Mesendoderm (in vitro differentiated cells): ENCODE measurements at regions not wholly inside any gene's neighbourhood (a gene's known extent, or its start where the extent isn't known, plus 50 kb on each side); places are given as distances from the start of the nearest gene placed in this dataset.
A peak's percentile ranks its signal among the peaks of the same experiment; 100 is the strongest.

ENCODE experiments used
- DNase-seq: peaks from one replicate; pipeline ENCODE4 v3.0.0; 2013
- H2AK5ac ChIP-seq: 2 replicates; pipeline ENCODE4 v1.6.1; 2013; ENCODE audit warnings: low read length, inconsistent platforms
- H2BK120ac ChIP-seq: 2 replicates; pipeline ENCODE4 v1.6.1; 2013; ENCODE audit warnings: low read depth, mild to moderate bottlenecking, low read length, moderate library complexity, mixed read lengths
- H2BK15ac ChIP-seq: replicated peaks from 2 replicates; pipeline ENCODE4 v1.6.1; 2013; ENCODE audit warnings: low read depth, mild to moderate bottlenecking, moderate library complexity
- H2BK5ac ChIP-seq: 2 replicates; pipeline ENCODE4 v1.6.1; 2013; ENCODE audit warnings: low read length, inconsistent platforms
- H3K18ac ChIP-seq: 2 replicates; pipeline ENCODE4 v1.6.1; 2013; ENCODE audit warnings: mild to moderate bottlenecking, low read length, mixed read lengths
- H3K23ac ChIP-seq: one replicate; pipeline ENCODE4 v1.6.1; 2013; ENCODE audit warnings: low read length
- H3K27ac ChIP-seq: 2 replicates; pipeline ENCODE4 v1.5.1; 2013; ENCODE audit warnings: low read depth, mild to moderate bottlenecking, inconsistent platforms, low read length, moderate library complexity
- H3K27me3 ChIP-seq: 2 replicates; pipeline ENCODE4 v1.6.1; 2013; ENCODE audit warnings: low read length, control low read depth, mild to moderate bottlenecking, inconsistent platforms; ENCODE audit not compliant: insufficient read depth, poor library complexity
- H3K36me3 ChIP-seq: 2 replicates; pipeline ENCODE4 v1.6.1; 2013; ENCODE audit warnings: low read length, inconsistent platforms; ENCODE audit not compliant: control insufficient read depth, insufficient read depth
- H3K4ac ChIP-seq: one replicate; pipeline ENCODE4 v1.6.1; 2013; ENCODE audit warnings: low read depth, mild to moderate bottlenecking, low read length, moderate library complexity
- H3K4me1 ChIP-seq: 2 replicates; pipeline ENCODE4 v1.6.1; 2013; ENCODE audit warnings: low read depth, low read length, inconsistent platforms; ENCODE audit not compliant: control insufficient read depth
- H3K4me2 ChIP-seq: 2 replicates; pipeline ENCODE4 v1.6.1; 2013; ENCODE audit warnings: low read length
- H3K4me3 ChIP-seq: 2 replicates; pipeline ENCODE4 v1.5.1; 2013; ENCODE audit warnings: mild to moderate bottlenecking, low read length
- H3K56ac ChIP-seq: one replicate; pipeline ENCODE4 v1.6.1; 2013; ENCODE audit warnings: low read length
- H3K79me1 ChIP-seq: 2 replicates; pipeline ENCODE4 v1.6.1; 2013; ENCODE audit warnings: low read length, inconsistent platforms
- H3K79me2 ChIP-seq: 2 replicates; pipeline ENCODE4 v1.6.1; 2013; ENCODE audit warnings: mild to moderate bottlenecking, low read length; ENCODE audit not compliant: control insufficient read depth, insufficient read depth
- H3K9ac ChIP-seq: 2 replicates; pipeline ENCODE4 v1.6.1; 2013; ENCODE audit warnings: low read length, inconsistent platforms
- H4K5ac ChIP-seq: one replicate; pipeline ENCODE4 v1.6.1; 2013; ENCODE audit warnings: low read length
- H4K8ac ChIP-seq: one replicate; pipeline ENCODE4 v1.6.1; 2013; ENCODE audit warnings: low read depth, mild to moderate bottlenecking, control low read depth, low read length, moderate library complexity
- WGBS: extraction: QIAGEN DNeasy Blood & Tissue Kit; methylation state at CpG from one replicate; pipeline ENCODE4 v1.1.7; 2013; ENCODE audit warnings: low lambda C conversion rate, missing lambda C conversion rate; ENCODE audit not compliant: insufficient coverage; ENCODE audit errors: extremely low coverage; 5-methylcytosine and 5-hydroxymethylcytosine counted together

DNA sequence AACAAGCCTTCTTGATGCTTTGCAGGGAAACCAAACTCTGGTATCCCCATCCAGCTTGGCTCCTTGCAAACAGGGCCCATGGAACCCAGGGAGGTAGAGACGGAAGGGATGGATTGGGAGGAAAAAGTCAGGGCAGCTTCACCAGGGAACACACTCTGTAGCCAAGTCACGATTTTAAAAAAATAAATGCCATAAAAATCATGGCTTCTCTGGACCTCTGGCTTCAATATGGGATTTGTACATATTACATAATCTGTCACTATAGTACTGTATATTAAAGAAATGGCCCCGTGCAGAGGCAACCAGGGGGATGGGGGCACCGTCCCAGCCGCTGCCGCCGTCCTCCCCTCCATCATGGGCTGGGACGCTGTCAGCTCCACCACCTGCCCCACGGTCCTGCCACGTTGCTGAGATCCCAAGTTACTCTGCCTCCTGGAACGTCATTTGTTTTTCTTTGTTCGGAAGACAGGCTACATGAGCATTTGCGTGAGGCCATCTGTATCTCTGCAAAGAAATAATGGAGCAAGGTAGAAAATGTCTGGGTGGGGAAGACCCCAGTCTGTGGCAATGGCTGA is 313.3 kb downstream of the ZNF536 start:
- H3K56ac ChIP-seq: peak overlapping the region; percentile 0
- no peak overlapping the region for H3K4me3 ChIP-seq
- H3K27ac ChIP-seq: no peak overlapping the region
- no CpG with 5 or more reads among the region's 13 CpGs for WGBS
- no peaks in the 10 kb centered on the region for H3K27me3 ChIP-seq
- H2BK120ac ChIP-seq: no peak overlapping the region
- H4K8ac ChIP-seq: no peak overlapping the region
- peak overlapping the region; percentile 21 for H3K9ac ChIP-seq
- no peak overlapping the region for H3K23ac ChIP-seq
- no peak overlapping the region for H3K18ac ChIP-seq
- H2AK5ac ChIP-seq: no peak overlapping the region
- no peak overlapping the region for H2BK15ac ChIP-seq
- no peaks in the 10 kb centered on the region for H3K79me2 ChIP-seq
- H3K79me1 ChIP-seq: no peaks in the 10 kb centered on the region
- no peak overlapping the region for H3K4ac ChIP-seq
- no peaks in the 10 kb centered on the region for H3K36me3 ChIP-seq
- peaks cover 2% of the 10 kb centered on the region for H3K4me1 ChIP-seq
- no peak overlapping the region for H3K4me2 ChIP-seq
- no peak overlapping the region for H2BK5ac ChIP-seq
- H4K5ac ChIP-seq: no peak overlapping the region
- DNase-seq: no peak

DNA sequence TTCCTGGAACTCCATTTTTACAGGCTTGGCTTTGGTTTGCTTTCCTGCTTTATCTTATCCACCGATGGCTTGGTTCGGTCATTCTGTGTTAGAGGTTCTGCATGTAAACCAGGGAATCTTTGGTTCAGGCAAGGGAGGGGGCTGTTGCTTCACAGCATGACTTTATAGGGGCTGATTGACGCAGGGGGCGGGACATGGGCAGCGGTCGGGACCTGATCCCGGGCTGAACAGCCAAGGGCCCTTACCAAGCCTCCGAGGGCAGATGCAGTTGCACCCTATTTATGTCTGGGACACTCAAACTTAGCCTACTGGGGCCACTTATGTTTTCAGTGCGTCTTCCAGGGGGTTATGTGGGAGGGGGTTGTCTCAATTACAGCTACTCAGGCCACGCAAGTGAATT is 312.4 kb downstream of the ZNF536 start:
- Histone ChIP-seq H2BK15ac (no peak overlapping the region), H3K4me2 (no peak overlapping the region), H3K4me1 (peaks cover 2% of the 10 kb centered on the region), H3K27ac (no peak overlapping the region), H3K36me3 (no peaks in the 10 kb centered on the region), H3K4ac (no peak overlapping the region), H4K5ac (no peak overlapping the region), H3K56ac (no peak overlapping the region), H3K79me2 (no peaks in the 10 kb centered on the region), H2AK5ac (no peak overlapping the region), H3K4me3 (no peak overlapping the region), H2BK5ac (no peak overlapping the region), H2BK120ac (no peak overlapping the region), H4K8ac (no peak overlapping the region), H3K79me1 (no peaks in the 10 kb centered on the region), H3K9ac (no peak overlapping the region), H3K18ac (no peak overlapping the region), H3K27me3 (no peaks in the 10 kb centered on the region), H3K23ac (no peak overlapping the region)
- no CpG with 5 or more reads among the region's 10 CpGs for WGBS
- DNase-seq: no peak

GRCh38 chr19:30682999-30683536 is 310.9 kb downstream of the ZNF536 start:
- WGBS: no CpG with 5 or more reads among the region's 13 CpGs

DNA sequence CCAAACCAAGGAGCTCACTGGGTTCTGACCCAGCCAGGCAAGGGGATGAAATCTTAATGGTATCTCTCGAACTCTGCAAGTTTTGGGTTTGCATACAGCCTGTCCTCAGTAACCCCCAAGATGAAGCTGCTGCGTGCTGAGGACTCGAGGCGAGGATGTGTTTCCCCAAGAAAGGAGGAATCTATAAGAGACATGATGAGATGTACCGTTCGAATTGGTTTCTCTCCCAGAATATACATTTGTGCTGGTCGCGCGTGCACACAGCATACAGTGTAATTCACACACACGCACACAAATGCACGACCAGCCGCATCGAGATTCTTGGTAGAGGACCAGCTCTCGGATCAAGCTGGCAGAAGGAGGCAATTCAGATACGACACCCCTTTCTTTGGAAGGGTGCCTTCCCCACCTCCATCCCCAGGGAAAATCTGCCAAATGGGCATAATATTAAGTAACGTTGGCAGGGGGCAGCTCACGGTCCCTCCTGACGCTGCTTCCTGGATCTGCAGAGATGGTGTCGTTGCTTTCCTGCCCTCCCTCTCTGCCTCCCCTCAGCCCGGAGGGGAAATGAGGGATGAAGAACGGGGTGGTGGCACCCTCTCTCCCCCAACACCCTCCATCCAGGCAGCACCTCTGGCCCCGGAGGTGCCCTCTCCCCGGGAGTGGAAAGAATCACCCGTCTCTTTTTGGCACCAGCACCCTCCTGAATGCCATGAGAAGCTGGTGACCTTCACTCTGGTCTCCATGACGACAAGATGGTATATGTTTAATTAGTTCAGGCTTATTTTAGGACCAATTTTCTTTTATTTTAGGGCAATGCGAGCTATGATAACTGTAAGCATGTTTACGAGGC is 310.2 kb downstream of the ZNF536 start:
- no peak overlapping the region for H3K27ac ChIP-seq

More at GRCh38 chr19:30682999-30683536, 310.9 kb downstream of the ZNF536 start:
- H3K79me2 ChIP-seq: no peaks in the 10 kb centered on the region
- peak; percentile 62 for DNase-seq
- no peaks in the 10 kb centered on the region for H3K79me1 ChIP-seq
- H3K27me3 ChIP-seq: no peaks in the 10 kb centered on the region
- H2BK5ac ChIP-seq: no peak overlapping the region
- H3K18ac ChIP-seq: no peak overlapping the region
- H3K4me2 ChIP-seq: no peak overlapping the region
- H3K36me3 ChIP-seq: no peaks in the 10 kb centered on the region
- H3K23ac ChIP-seq: no peak overlapping the region
- H3K4ac ChIP-seq: no peak overlapping the region
- no peak overlapping the region for H3K4me3 ChIP-seq
- H4K8ac ChIP-seq: no peak overlapping the region
- H4K5ac ChIP-seq: no peak overlapping the region
- no peak overlapping the region for H3K56ac ChIP-seq
- no peak overlapping the region for H2BK120ac ChIP-seq
- no peak overlapping the region for H2BK15ac ChIP-seq
- peaks cover 2% of the 10 kb centered on the region for H3K4me1 ChIP-seq
- H3K27ac ChIP-seq: no peak overlapping the region
- H3K9ac ChIP-seq: no peak overlapping the region
- H2AK5ac ChIP-seq: no peak overlapping the region

GRCh38 chr19:30681162-30682100 is 309.2 kb downstream of the ZNF536 start:
- Histone ChIP-seq H3K9ac (no peak overlapping the region), H3K27ac (no peak overlapping the region), H3K79me2 (no peaks in the 10 kb centered on the region), H3K23ac (no peak overlapping the region), H2BK120ac (no peak overlapping the region), H4K8ac (no peak overlapping the region), H3K18ac (no peak overlapping the region), H2AK5ac (no peak overlapping the region), H3K4me2 (no peak overlapping the region), H3K4me1 (no peaks in the 10 kb centered on the region), H2BK5ac (no peak overlapping the region), H3K36me3 (no peaks in the 10 kb centered on the region), H3K27me3 (no peaks in the 10 kb centered on the region), H3K4ac (no peak overlapping the region), H2BK15ac (no peak overlapping the region), H3K79me1 (no peaks in the 10 kb centered on the region), H3K56ac (no peak overlapping the region), H3K4me3 (no peak overlapping the region), H4K5ac (no peak overlapping the region)
- DNase-seq: no peak
- WGBS: no CpG with 5 or more reads among the region's 19 CpGs

More for the DNA sequence above, 310.2 kb downstream of the ZNF536 start:
- no peak overlapping the region for H4K8ac ChIP-seq
- H2BK5ac ChIP-seq: no peak overlapping the region
- no peaks in the 10 kb centered on the region for H3K79me2 ChIP-seq
- WGBS: no CpG with 5 or more reads among the region's 27 CpGs
- no peak overlapping the region for H3K4me2 ChIP-seq
- no peak overlapping the region for H4K5ac ChIP-seq
- H3K23ac ChIP-seq: no peak overlapping the region
- H2AK5ac ChIP-seq: no peak overlapping the region
- no peaks in the 10 kb centered on the region for H3K27me3 ChIP-seq
- no peak overlapping the region for H3K9ac ChIP-seq
- no peaks in the 10 kb centered on the region for H3K79me1 ChIP-seq
- no peak for DNase-seq
- H3K4me1 ChIP-seq: peaks cover 2% of the 10 kb centered on the region
- no peak overlapping the region for H3K18ac ChIP-seq
- no peak overlapping the region for H3K56ac ChIP-seq
- H3K4ac ChIP-seq: no peak overlapping the region
- H3K36me3 ChIP-seq: no peaks in the 10 kb centered on the region
- no peak overlapping the region for H3K4me3 ChIP-seq
- no peak overlapping the region for H2BK120ac ChIP-seq
- no peak overlapping the region for H2BK15ac ChIP-seq
